B cell (primary cell): ENCODE measurements at regions not wholly inside any gene's neighbourhood (a gene's known extent, or its start where the extent isn't known, plus 50 kb on each side); places are given as distances from the start of the nearest gene placed in this dataset.

ENCODE experiments used
- ATAC-seq: fragments of 200-7000 bp; cut with Tn5 transposase; one replicate; pipeline ENCODE4 v1.10.0; 2021; ENCODE audit warnings: low read depth, mild to moderate bottlenecking, moderate number of reproducible peaks, moderate library complexity
- CTCF ChIA-PET: fragments of 350-600 bp; sonication (Branson Sonifier 250); formaldehyde crosslinking; loops from one replicate; lab custom pipeline; 2021; ENCODE audit warnings: antibody characterized with exemption, inconsistent platforms; lab: Charles Lee
- POLR2A ChIA-PET: fragments of 350-600 bp; sonication (Branson Sonifier 250); formaldehyde crosslinking; loops from one replicate; lab custom pipeline; 2021; ENCODE audit warnings: antibody characterized with exemption; lab: Charles Lee
- DNase-seq: peaks from one replicate; pipeline ENCODE4 v3.0.0; 2013
- H2AFZ ChIP-seq: 2 replicates; pipeline ENCODE4 v1.6.1; 2012; ENCODE audit warnings: mild to moderate bottlenecking, low read depth, low read length; ENCODE audit not compliant: insufficient read depth, poor library complexity, severe bottlenecking
- H3K27ac ChIP-seq, 2 donors: 1 replicate in 1 of 2; 2 replicates in 1 of 2; pipeline ENCODE4 v1.5.1; 2012 to 2013; ENCODE audit warnings: low read length in 2 of 2, mild to moderate bottlenecking in 2 of 2, moderate library complexity in 1 of 2
- H3K27me3 ChIP-seq, 4 experiments: fragments of 200-600 bp in 1 of 4; sonication (generic) in 1 of 4; replicated peaks in 1 of 4; 1 replicate in 2 of 4; 2 replicates in 2 of 4; pipeline versions ENCODE4 v1.6.1 to v1.7.0; 2013 to 2016; ENCODE audit warnings: low read length in 3 of 4, mild to moderate bottlenecking in 2 of 4, mixed read lengths in 1 of 4, moderate library complexity in 1 of 4; ENCODE audit not compliant: insufficient read depth in 4 of 4, control insufficient read depth in 3 of 4; ENCODE audit errors: control extremely low read depth in 1 of 4
- H3K36me3 ChIP-seq, 2 experiments: replicated peaks in 1 of 2; 1 replicate in 1 of 2; 2 replicates in 1 of 2; pipeline versions ENCODE4 v1.6.1 to v1.7.1; 2013; ENCODE audit warnings: low read length in 1 of 2; ENCODE audit not compliant: insufficient read depth in 2 of 2, control insufficient read depth in 1 of 2; ENCODE audit errors: control extremely low read depth in 1 of 2, extremely low read depth in 1 of 2
- H3K4me1 ChIP-seq, 2 donors: fragments of 200-600 bp in 1 of 2; sonication (generic) in 1 of 2; 1 replicate in 1 of 2; 2 replicates in 1 of 2; pipeline versions ENCODE4 v1.5.1 to v1.6.1; 2013 to 2017; ENCODE audit warnings: low read length in 2 of 2; ENCODE audit not compliant: control insufficient read depth in 2 of 2, insufficient read depth in 2 of 2
- H3K4me2 ChIP-seq: replicated peaks from 2 replicates; pipeline ENCODE3; 2012; ENCODE audit warnings: mild to moderate bottlenecking, low read depth, low read length; ENCODE audit not compliant: poor library complexity, severe bottlenecking
- H3K4me3 ChIP-seq, 5 experiments: fragments of 200-600 bp in 1 of 5; sonication (generic) in 1 of 5; 1 replicate in 3 of 5; 2 replicates in 2 of 5; pipeline versions ENCODE4 v1.5.1 to v1.7.0; 2011 to 2016; ENCODE audit warnings: low read length in 4 of 5, mild to moderate bottlenecking in 4 of 5, low read depth in 2 of 5, control low read depth in 1 of 5, moderate library complexity in 1 of 5; ENCODE audit not compliant: insufficient read depth in 1 of 5; ENCODE audit errors: control extremely low read depth in 1 of 5, extremely low read depth in 1 of 5
- H3K79me2 ChIP-seq: fragments of 200-600 bp; sonication (generic); one replicate; pipeline ENCODE4 v1.6.0; 2016; ENCODE audit warnings: low read length; ENCODE audit not compliant: control insufficient read depth, insufficient read depth
- H3K9ac ChIP-seq: fragments of 200-600 bp; sonication (generic); 2 replicates; pipeline ENCODE4 v1.6.1; 2017; ENCODE audit warnings: mild to moderate bottlenecking, low read length, moderate library complexity
- H3K9me3 ChIP-seq, 3 donors: one replicate each; pipeline versions ENCODE4 v1.6.1 to v1.7.1; 2013; ENCODE audit warnings: low read length in 2 of 3; ENCODE audit not compliant: control insufficient read depth in 2 of 3, insufficient read depth in 1 of 3; ENCODE audit errors: control extremely low read depth in 1 of 3
- H4K20me1 ChIP-seq: 2 replicates; pipeline ENCODE4 v1.6.0; 2012; ENCODE audit warnings: mild to moderate bottlenecking, low read length; ENCODE audit not compliant: insufficient read depth, control insufficient read depth, poor library complexity, severe bottlenecking
- H3K27ac Mint-ChIP-seq: one replicate; pipeline ENCODE4 v1.8.0; 2021; ENCODE audit warnings: mixed read lengths
- H3K27me3 Mint-ChIP-seq: one replicate; pipeline ENCODE4 v1.8.0; 2021; ENCODE audit warnings: mixed read lengths
- H3K4me1 Mint-ChIP-seq: one replicate; pipeline ENCODE4 v1.8.0; 2021; ENCODE audit warnings: mixed read lengths
- H3K4me3 Mint-ChIP-seq: one replicate; pipeline ENCODE4 v1.8.0; 2021; ENCODE audit warnings: mixed read lengths
- H3K9me3 Mint-ChIP-seq: one replicate; pipeline ENCODE4 v1.8.0; 2022; ENCODE audit warnings: mixed read lengths; ENCODE audit not compliant: insufficient read depth
- EZH2 ChIP-seq: IDR thresholded peaks from 2 replicates; pipeline ENCODE4 v1.6.1; 2012; ENCODE audit warnings: borderline replicate concordance, low read depth, mild to moderate bottlenecking, moderate library complexity, low read length; ENCODE audit not compliant: insufficient read depth, poor library complexity, severe bottlenecking
- WGBS: methylation state at CpG from one replicate; pipeline ENCODE4 v1.1.5; 2013; ENCODE audit warnings: missing lambda C conversion rate; ENCODE audit not compliant: insufficient coverage; 5-methylcytosine and 5-hydroxymethylcytosine counted together
- intact Hi-C: fragments of 100-400 bp; cut with micrococcal nuclease; formaldehyde crosslinking; loops from one replicate; pipeline ENCODE4 v1.10.0; 2022
- TF ChIP-seq, protein P1 (sequence below): fragments of 200-600 bp; IDR thresholded peaks from one replicate; pipeline ENCODE4 v1.8.0; 2022; ENCODE audit warnings: antibody characterized with exemption, mild to moderate bottlenecking

DNA sequence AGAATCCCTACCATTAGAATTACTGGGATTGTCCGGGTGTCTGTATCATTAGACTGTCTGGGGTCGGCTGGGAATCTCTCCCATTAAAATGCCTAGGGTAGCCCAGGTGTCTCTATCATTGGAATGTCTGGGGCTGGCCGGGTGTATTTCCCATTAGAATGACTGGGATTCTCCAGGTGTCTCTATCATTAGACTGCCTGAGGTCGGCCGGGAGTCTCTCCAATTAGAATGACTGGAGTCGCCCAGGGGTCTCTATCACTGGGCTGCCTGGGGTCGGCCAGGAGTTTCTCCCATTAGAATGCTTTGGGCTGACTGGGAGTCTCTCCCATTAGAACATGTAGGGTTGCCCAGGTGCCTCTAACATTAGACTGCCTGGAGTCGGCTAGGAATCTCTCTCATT, 1560.7 kb downstream of the UQCRFS1 start:
- no peak for ATAC-seq
- H3K79me2 ChIP-seq = no peaks in the 10 kb centered on the region
- no peak overlapping the region for H3K4me2 ChIP-seq
- CTCF ChIA-PET = no interaction called here
- Mint-ChIP-seq H3K9me3 (peaks cover 13% of the 10 kb centered on the region), H3K27ac (no peak overlapping the region), H3K4me3 (no peak overlapping the region), H3K27me3 (no peaks in the 10 kb centered on the region), H3K4me1 (no peaks in the 10 kb centered on the region)
- TF ChIP-seq, protein P1, sequence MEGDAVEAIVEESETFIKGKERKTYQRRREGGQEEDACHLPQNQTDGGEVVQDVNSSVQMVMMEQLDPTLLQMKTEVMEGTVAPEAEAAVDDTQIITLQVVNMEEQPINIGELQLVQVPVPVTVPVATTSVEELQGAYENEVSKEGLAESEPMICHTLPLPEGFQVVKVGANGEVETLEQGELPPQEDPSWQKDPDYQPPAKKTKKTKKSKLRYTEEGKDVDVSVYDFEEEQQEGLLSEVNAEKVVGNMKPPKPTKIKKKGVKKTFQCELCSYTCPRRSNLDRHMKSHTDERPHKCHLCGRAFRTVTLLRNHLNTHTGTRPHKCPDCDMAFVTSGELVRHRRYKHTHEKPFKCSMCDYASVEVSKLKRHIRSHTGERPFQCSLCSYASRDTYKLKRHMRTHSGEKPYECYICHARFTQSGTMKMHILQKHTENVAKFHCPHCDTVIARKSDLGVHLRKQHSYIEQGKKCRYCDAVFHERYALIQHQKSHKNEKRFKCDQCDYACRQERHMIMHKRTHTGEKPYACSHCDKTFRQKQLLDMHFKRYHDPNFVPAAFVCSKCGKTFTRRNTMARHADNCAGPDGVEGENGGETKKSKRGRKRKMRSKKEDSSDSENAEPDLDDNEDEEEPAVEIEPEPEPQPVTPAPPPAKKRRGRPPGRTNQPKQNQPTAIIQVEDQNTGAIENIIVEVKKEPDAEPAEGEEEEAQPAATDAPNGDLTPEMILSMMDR = no peak
- no peak for TF ChIP-seq EZH2
- intact Hi-C loops = no loop called here
- no peaks in the 10 kb centered on the region for H3K27me3 ChIP-seq
- no peak overlapping the region for H3K4me3 ChIP-seq
- WGBS = 87% methylated on average over 8 of the region's 8 CpGs
- no peak overlapping the region for H3K9ac ChIP-seq
- POLR2A ChIA-PET = no interaction called here
- no peaks in the 10 kb centered on the region for H3K36me3 ChIP-seq
- no peaks in the 10 kb centered on the region for H4K20me1 ChIP-seq
- no peak overlapping the region for H2AFZ ChIP-seq
- H3K4me1 ChIP-seq = no peaks in the 10 kb centered on the region
- H3K9me3 ChIP-seq = peaks cover 0 to 18% (median 13%) of the 10 kb centered on the region in 3 donors
- no peak overlapping the region for H3K27ac ChIP-seq
- no peak for DNase-seq

DNA sequence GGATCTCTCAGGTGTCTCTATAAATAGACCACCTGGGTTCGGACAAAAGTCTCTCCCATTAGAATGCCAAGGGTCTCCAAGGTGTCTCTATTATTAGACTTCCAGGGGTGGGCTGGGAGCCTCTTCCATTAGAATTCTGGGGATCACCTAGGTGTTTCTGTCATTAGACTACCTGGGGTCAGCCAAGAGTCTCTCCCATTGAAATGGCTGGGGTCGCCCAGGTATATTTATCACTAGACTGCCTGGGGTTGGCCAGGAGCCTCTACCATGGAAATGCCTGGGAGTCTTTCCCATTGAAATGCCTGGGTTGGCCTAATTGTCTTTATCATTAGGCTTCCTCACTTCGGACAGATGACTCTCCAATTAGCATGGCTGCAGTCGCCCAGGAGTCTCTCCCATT, 1565.5 kb downstream of the UQCRFS1 start:
- no peak overlapping the region for H3K4me2 ChIP-seq
- ChIA-PET CTCF (no interaction called here), POLR2A (no interaction called here)
- ATAC-seq (no peak), DNase-seq (no peak)
- peaks cover 0 to 12% (median 10%) of the 10 kb centered on the region in 3 donors for H3K9me3 ChIP-seq
- H3K79me2 ChIP-seq = no peaks in the 10 kb centered on the region
- no peaks in the 10 kb centered on the region for H3K36me3 ChIP-seq
- Mint-ChIP-seq H3K27me3 (no peaks in the 10 kb centered on the region), H3K9me3 (peaks cover 5% of the 10 kb centered on the region), H3K4me1 (no peaks in the 10 kb centered on the region), H3K27ac (no peak overlapping the region), H3K4me3 (no peak overlapping the region)
- intact Hi-C loops = no loop called here
- H3K4me3 ChIP-seq = no peak overlapping the region
- H4K20me1 ChIP-seq = no peaks in the 10 kb centered on the region
- H3K27me3 ChIP-seq = no peaks in the 10 kb centered on the region
- TF ChIP-seq, protein P1 = no peak
- no peak for TF ChIP-seq EZH2
- no peaks in the 10 kb centered on the region for H3K4me1 ChIP-seq
- H3K27ac ChIP-seq = no peak overlapping the region
- WGBS = 79% methylated on average over 3 of the region's 4 CpGs
- no peak overlapping the region for H3K9ac ChIP-seq
- H2AFZ ChIP-seq = no peak overlapping the region
